Caki2 (cell line): ENCODE measurements at regions not wholly inside any gene's neighbourhood (a gene's known extent, or its start where the extent isn't known, plus 50 kb on each side); places are given as distances from the start of the nearest gene placed in this dataset.

Source experiments
- DNase-seq: peaks from one replicate; pipeline ENCODE4 v3.0.0-alpha.2; 2015; ENCODE audit warnings: low read depth
- in situ Hi-C: cut with HindIII; loops from 2 replicates; pipeline ENCODE4 v1.10.0; 2016; ENCODE audit warnings: low sequenced_read_pairs, low pct_unique_long_range_greater_than_20kb, mixed read lengths

DNA sequence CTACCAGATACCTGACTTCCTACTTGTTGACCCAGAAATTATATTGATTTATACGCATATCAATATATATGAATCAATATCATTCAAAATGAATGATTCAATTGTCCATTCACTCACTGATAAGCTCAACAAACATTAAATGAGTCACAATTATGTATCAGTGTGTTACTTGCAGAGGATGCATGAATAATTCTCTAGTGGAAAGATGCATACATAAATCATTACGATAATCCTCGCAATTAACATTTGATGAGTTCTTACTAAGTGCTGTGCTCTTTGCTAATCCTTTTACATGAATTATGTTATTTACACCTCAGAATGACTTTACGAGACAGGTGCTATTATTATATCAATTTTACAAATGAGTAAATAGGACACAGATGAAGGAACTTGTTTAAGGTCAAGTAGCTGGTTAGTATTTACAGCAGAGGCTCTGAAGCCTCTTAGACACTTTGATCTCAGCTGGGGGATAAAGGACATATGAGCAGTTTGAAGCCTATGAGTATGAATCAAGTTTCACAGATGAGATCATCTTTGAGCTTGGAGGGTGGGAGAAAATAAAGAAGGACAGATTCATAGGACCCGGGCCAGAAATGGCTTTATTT lies 112.8 kb upstream of the ADAMTS5 start:
- no peak for DNase-seq
- in situ Hi-C loops: no loop called here

DNA sequence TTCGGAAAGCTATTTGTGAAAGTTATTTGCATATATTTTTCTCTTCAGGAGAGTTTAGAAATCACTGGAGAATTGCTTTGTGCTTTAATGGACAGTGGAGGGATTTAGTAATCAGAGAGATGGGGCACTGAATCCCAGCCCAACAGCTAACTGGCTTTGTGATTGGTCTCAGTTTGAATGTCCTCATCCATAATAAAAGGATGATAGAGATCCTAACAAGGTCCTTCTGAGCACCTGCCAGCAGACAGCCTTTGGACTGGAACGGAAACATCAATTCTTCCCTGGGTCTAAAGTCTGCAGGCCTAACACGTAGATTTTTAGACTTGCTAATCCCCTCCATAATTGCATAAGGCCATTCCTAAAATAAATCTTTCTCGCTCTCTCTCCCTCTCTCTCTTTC lies 112.0 kb upstream of the ADAMTS5 start:
- in situ Hi-C loops: no loop called here
- DNase-seq: no peak

DNA sequence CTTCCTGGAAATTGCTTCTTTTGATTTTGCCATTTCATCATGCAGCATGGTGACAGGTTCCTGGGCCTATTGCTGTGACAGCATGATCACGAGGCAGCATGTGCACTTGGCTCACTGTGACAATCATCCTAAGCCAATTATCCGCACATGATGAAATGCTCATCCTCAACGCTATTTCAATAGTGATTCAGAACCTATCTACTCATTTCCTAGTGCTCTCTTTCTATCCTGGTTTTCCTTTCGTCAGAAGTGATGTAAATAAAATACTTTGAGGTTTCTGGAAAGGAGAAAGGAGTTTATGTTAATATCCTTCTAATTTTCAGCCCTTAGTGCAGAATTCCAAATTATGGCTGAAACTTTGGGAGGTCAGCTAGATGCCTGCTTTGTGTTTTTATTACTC lies 110.6 kb upstream of the ADAMTS5 start:
- in situ Hi-C loops: no loop called here

GRCh38 chr21:27076025-27076424 lies 109.1 kb upstream of the ADAMTS5 start:
- DNase-seq: no peak
- in situ Hi-C loops: no loop called here

More for the DNA sequence above, 110.6 kb upstream of the ADAMTS5 start:
- DNase-seq: no peak

GRCh38 chr21:27070861-27071670 lies 104.2 kb upstream of the ADAMTS5 start:
- in situ Hi-C loops: no loop called here
- no peak for DNase-seq

- in situ Hi-C loops: no loop called here
- no peak for DNase-seq
Observed at GRCh38 chr21:27068811-27069210, 101.9 kb upstream of the ADAMTS5 start.

GRCh38 chr21:27067226-27067625 lies 100.3 kb upstream of the ADAMTS5 start:
- in situ Hi-C loops: no loop called here
- no peak for DNase-seq

GRCh38 chr21:27062443-27062842 lies 95.6 kb upstream of the ADAMTS5 start:
- DNase-seq: no peak
- in situ Hi-C loops: no loop called here

GRCh38 chr21:27061770-27062169 lies 94.9 kb upstream of the ADAMTS5 start:
- no peak for DNase-seq
- in situ Hi-C loops: no loop called here

DNA sequence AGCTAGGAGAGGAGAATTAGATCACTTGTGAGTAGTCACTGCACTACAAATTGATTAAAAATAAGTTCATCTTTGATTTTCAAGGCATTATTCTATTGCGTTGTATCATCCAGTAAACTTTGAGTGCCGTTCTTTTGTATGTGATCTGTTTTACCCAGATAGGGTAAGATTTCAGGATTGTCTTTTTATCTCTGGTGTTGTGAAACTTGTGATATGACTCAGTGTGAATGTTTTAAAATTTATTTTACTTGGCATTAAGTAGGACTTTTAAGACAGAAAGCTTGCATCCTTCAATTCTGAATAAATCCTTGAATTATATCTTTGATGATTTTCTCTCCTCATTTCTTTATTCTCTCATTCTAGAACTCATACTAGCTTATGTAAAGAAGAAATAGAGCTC lies 93.3 kb upstream of the ADAMTS5 start:
- in situ Hi-C loops: no loop called here
- DNase-seq: no peak

GRCh38 chr21:27058673-27059605 lies 92.1 kb upstream of the ADAMTS5 start:
- DNase-seq: no peak
- in situ Hi-C loops: no loop called here

- no peak for DNase-seq
- in situ Hi-C loops: no loop called here
Observed at GRCh38 chr21:27057997-27058396, 91.1 kb upstream of the ADAMTS5 start.

- DNase-seq: peak; percentile 45
- in situ Hi-C loops: no loop called here
Observed at GRCh38 chr21:27047658-27048314, 80.9 kb upstream of the ADAMTS5 start.

- in situ Hi-C loops: no loop called here
- no peak for DNase-seq
Observed at GRCh38 chr21:27047283-27047657, 80.4 kb upstream of the ADAMTS5 start.

DNA sequence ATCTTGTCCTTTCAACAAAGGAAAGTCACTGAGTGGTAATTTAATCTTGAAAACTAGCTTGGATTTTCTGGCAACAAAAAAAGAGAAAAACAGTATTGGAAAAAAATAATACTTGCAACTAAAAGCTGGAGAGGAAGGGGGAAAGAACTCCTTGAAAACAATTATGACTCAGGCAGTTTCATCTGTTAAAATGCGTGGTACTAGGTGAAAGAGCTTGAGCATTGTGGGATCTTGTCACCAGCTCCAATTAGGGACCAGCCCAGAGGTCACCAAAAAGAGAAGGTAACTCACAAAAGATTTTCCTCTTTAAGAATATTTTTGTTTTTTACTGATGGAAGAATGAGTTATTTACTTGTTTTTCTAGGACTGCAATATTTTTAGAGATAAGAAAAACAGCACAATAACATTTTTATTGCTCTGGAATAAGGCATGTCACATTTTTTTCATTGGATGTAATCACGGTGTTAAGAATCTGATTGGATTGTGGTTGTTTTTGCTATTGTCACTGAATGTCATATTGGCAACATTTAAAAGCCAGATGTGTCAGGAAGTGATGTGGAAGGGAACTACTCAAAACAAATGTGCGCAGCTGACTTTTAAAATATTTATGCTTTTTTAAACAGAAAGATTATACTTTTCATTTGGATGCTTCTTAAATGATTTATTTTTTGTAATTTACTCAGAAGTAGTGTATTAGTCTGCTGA lies 78.5 kb upstream of the ADAMTS5 start:
- in situ Hi-C loops: no loop called here
- no peak for DNase-seq

DNA sequence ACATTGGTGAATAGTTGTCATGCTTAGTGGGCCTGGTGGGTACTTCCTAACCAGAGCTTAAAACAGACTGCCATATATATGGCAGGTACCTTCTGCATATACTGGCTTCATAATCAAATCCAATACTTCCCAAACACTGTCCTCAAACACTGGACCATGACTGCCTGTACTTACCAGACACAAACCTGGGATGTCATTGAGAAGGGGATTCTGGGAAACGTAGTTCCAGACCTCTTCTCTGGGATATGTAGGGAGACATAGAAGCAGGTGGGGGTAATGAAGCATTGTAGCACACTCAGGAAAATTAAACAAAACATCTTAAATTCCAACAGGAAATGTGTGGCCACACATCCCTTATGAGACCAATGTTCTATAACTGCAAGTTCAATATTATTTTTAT lies 76.5 kb upstream of the ADAMTS5 start:
- DNase-seq: no peak
- in situ Hi-C loops: no loop called here

DNA sequence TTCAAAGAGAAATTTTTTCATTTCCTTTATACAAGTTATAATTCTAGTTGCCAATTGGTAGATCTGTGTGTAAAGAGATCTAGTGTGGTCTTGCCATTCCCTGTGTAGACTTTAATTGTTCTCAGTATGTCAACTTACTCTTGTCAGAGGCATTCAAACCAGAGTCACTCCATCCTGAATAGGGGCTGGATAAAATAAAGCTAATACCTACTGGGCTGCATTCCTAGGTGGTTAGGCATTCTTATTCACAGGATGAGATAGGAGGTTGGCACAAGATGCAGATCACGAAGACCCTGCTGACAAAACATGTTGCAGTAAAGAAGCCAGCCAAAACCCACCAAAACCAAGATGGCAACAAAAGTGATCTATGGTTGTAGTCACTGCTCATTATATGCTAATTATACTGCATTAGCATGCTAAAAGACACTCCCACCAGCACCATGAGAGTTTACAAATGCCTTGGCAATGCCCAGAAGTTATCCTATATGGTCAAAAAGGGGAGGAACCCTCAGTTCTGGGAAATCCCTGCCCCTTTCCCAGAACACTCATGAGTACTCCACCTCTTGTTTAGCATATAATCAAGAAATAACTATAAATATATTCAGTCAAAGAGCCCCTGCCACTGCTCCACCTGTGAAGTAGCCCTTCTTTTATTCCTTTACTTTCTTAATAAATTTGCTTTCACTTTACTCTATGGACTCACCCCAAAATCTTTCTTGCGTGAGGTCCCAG lies 74.0 kb upstream of the ADAMTS5 start:
- DNase-seq: no peak
- in situ Hi-C loops: no loop called here
